Heart left ventricle (tissue), 13 donors: ENCODE measurements at regions not wholly inside any gene's neighbourhood (a gene's known extent, or its start where the extent isn't known, plus 50 kb on each side); places are given as distances from the start of the nearest gene placed in this dataset.

ENCODE experiments used
- CTCF ChIP-seq, 12 donors: fragments of 200-600 bp; sonication (generic) in 4 of 12; IDR thresholded peaks; one replicate each; pipeline versions ENCODE4 v1.5.0 to v1.8.0; 2018 to 2022; ENCODE audit warnings: antibody characterized with exemption in 12 of 12, mild to moderate bottlenecking in 5 of 12
- POLR2A ChIP-seq, 2 donors: fragments of 450-650 bp; IDR thresholded peaks; one replicate each; pipeline ENCODE4 v1.6.1; 2017; ENCODE audit warnings: antibody characterized with exemption in 2 of 2, mild to moderate bottlenecking in 2 of 2, moderate library complexity in 2 of 2
- donor health status: ischemic (EF 13 %, LVEDD 7.1; RV severe dilation, severe dysfunction).
- donor health status: DM: no; HTN: yes; CAD: no.
- donor health status: DM: no; HTN: no; CAD: no.
- donor health status: ischemic (EF 25% LVEDD 6.9; RV normal size, moderate dysfunction).
- donor health status: ischemic (EF 25% LVEDD 5.7; RV mildly dilated, moderate dysfunction).
- donor health status: ischemic (EF 35%, LVEDD 5.7; RV mildly dilated, moderate dysfunction).
- donor health status: nonischemic (EF 11% LVEDD 7.7; RV severe dilation, severe dysfunction).
- donor health status: DM: yes; HTN: yes; CAD: no.
- donor health status: PGD.
- donor health status: ischemic (EF 29% LVEDD 5.4; RV normal size, mild dysfunction).
- donor health status: nonischemic (EF 23%, LVEDD 6.1; RV moderate dilation, normal function).

DNA sequence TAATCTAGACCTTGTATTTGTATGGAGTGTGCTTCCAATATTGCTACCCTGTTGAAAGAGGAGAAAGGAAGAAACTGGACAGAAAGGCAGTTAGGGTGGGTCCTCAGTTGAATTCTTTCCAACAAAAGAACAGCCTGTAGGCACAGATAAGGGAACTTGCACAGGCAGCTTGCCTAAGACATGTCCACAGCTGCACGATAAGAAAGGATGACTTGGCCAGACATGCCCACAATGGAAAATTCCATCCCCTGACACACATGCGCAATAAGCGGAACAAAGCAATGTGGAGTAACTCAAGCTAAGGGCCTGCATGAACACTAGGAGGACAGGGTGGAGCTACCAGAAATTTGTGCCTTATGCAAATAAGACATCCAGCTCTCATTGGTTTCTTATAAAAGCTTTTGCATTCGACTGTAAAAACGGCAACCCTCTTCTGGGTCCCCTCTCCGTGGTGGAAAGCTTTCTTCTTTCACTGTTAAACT lies 1084.7 kb upstream of the NXPH2 start:
- TF ChIP-seq CTCF (IDR thresholded peaks at IDR 0.05), result no peak
- no peak for TF ChIP-seq POLR2A (IDR thresholded peaks at IDR 0.05)
